Heart left ventricle (tissue), 16 donors: ENCODE measurements at regions not wholly inside any gene's neighbourhood (a gene's known extent, or its start where the extent isn't known, plus 50 kb on each side); places are given as distances from the start of the nearest gene placed in this dataset.
A peak's percentile ranks its signal among the peaks of the same experiment; 100 is the strongest.

Source experiments
- ATAC-seq, 4 donors: fragments of 200-7000 bp; cut with Tn5 transposase; one replicate each; pipeline ENCODE4 v1.9.1; 2020 to 2022; ENCODE audit warnings: moderate library complexity in 4 of 4, mild to moderate bottlenecking in 3 of 4, moderate number of reproducible peaks in 1 of 4
- DNase-seq, 5 donors: peaks; one replicate each; pipeline ENCODE4 v3.0.0-alpha.2; 2020
- H3K27ac ChIP-seq, 12 donors: fragments of 200-600 bp; sonication (generic) in 4 of 12; one replicate each; pipeline versions ENCODE4 v1.5.0 to v1.8.0; 2016 to 2022; ENCODE audit warnings: mild to moderate bottlenecking in 2 of 12
- H3K27me3 ChIP-seq, 9 donors: fragments of 200-600 bp; sonication (generic) in 2 of 9; one replicate each; pipeline versions ENCODE4 v1.5.1 to v1.8.0; 2016 to 2022; ENCODE audit warnings: mild to moderate bottlenecking in 3 of 9
- H3K36me3 ChIP-seq, 9 donors: fragments of 200-600 bp; sonication (generic) in 2 of 9; one replicate each; pipeline versions ENCODE4 v1.5.0 to v1.8.0; 2018 to 2022; ENCODE audit warnings: mild to moderate bottlenecking in 2 of 9
- H3K4me1 ChIP-seq, 12 donors: fragments of 200-600 bp; sonication (generic) in 4 of 12; one replicate each; pipeline versions ENCODE4 v1.5.0 to v1.8.0; 2016 to 2022; ENCODE audit warnings: mild to moderate bottlenecking in 3 of 12
- H3K4me3 ChIP-seq, 12 donors: fragments of 200-600 bp; sonication (generic) in 4 of 12; one replicate each; pipeline versions ENCODE4 v1.5.0 to v1.8.0; 2017 to 2022; ENCODE audit warnings: mild to moderate bottlenecking in 9 of 12, moderate library complexity in 4 of 12
- H3K9me3 ChIP-seq, 12 donors: fragments of 200-600 bp; sonication (generic) in 4 of 12; one replicate each; pipeline versions ENCODE4 v1.5.0 to v1.8.0; 2016 to 2022; ENCODE audit warnings: mild to moderate bottlenecking in 1 of 12
- POLR2A ChIP-seq, 2 donors: fragments of 450-650 bp; IDR thresholded peaks; one replicate each; pipeline ENCODE4 v1.6.1; 2017; ENCODE audit warnings: antibody characterized with exemption in 2 of 2, mild to moderate bottlenecking in 2 of 2, moderate library complexity in 2 of 2
- WGBS, 4 donors: extraction: QIAGEN DNeasy Blood & Tissue Kit in 2 of 4; methylation state at CpG; one replicate each; pipeline versions ENCODE4 v1.1.5 to v1.1.7; 2013 to 2018; 5-methylcytosine and 5-hydroxymethylcytosine counted together
- intact Hi-C, 10 donors: fragments of 100-400 bp; cut with DNase I; formaldehyde crosslinking; loops; one replicate each; pipeline versions ENCODE4 v1.11.1 to v1.14.2; 2022
- TF ChIP-seq, protein P1 (sequence below), 12 donors: fragments of 200-600 bp; sonication (generic) in 4 of 12; IDR thresholded peaks; one replicate each; pipeline versions ENCODE4 v1.5.0 to v1.8.0; 2018 to 2022; ENCODE audit warnings: antibody characterized with exemption in 12 of 12, mild to moderate bottlenecking in 5 of 12
- donor health status: ischemic (EF 13 %, LVEDD 7.1; RV severe dilation, severe dysfunction).
- donor health status: healthy with polysubstance abuse.
- donor health status: DM: no; HTN: yes; CAD: no.
- donor health status: DM: no; HTN: no; CAD: no.
- donor health status: ischemic (EF 25% LVEDD 6.9; RV normal size, moderate dysfunction).
- donor health status: ischemic (EF 25% LVEDD 5.7; RV mildly dilated, moderate dysfunction).
- donor health status: healthy.
- donor health status: DM: yes; HTN: yes; CAD: no.
- donor health status: ischemic (EF 35%, LVEDD 5.7; RV mildly dilated, moderate dysfunction).
- donor health status: nonischemic (EF 11% LVEDD 7.7; RV severe dilation, severe dysfunction).
- donor health status: DM: yes; HTN: yes; CAD: no.
- donor health status: PGD.
- donor health status: ischemic (EF 29% LVEDD 5.4; RV normal size, mild dysfunction).
- donor health status: nonischemic (EF 23%, LVEDD 6.1; RV moderate dilation, normal function).

DNA sequence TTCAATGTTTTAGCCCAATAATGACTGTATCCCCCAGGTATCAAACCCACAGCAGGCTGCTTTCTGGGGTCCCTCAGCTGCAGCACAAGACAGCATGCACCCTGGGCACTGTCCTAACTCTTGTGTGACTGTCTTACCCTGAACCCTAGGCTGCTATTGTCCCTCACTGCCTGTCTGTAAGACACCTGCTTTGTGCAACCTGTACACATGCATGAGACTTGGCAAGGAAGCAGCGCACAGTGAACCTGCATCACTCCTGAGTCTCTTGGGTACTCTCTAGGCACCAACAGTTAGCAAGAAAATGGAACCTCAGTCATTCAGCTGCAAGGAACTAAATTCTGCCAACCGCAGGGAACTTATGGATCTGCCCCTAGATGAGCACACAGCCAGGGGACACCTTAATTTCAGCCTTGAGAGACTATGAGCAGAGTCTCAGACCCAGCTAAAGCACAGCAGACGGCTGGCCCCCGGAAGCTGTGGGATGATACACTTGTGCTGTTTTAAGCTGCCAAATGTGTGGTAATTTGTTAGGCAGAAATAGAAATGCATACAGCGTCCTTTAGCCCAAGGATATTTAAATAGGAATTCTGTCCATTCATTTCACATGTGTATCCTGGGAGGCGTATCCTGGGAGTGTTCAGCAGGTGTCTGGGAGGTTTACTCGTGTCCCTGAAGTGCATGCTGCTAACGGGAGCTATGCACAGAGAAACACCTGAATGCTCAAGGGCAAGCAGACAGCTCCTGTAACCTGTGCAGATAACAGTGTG is 223.8 kb downstream of the KLF13 start:
- peaks cover 0 to 12% (median 9%) of the 10 kb centered on the region in 12 donors for H3K4me1 ChIP-seq
- no peak for TF ChIP-seq POLR2A (IDR thresholded peaks at IDR 0.05)
- TF ChIP-seq, protein P1, sequence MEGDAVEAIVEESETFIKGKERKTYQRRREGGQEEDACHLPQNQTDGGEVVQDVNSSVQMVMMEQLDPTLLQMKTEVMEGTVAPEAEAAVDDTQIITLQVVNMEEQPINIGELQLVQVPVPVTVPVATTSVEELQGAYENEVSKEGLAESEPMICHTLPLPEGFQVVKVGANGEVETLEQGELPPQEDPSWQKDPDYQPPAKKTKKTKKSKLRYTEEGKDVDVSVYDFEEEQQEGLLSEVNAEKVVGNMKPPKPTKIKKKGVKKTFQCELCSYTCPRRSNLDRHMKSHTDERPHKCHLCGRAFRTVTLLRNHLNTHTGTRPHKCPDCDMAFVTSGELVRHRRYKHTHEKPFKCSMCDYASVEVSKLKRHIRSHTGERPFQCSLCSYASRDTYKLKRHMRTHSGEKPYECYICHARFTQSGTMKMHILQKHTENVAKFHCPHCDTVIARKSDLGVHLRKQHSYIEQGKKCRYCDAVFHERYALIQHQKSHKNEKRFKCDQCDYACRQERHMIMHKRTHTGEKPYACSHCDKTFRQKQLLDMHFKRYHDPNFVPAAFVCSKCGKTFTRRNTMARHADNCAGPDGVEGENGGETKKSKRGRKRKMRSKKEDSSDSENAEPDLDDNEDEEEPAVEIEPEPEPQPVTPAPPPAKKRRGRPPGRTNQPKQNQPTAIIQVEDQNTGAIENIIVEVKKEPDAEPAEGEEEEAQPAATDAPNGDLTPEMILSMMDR (IDR thresholded peaks at IDR 0.05): no peak
- DNase-seq: no peak
- 84 to 90% (median 85%) methylated on average over 8 of the region's 8 CpGs for WGBS, 4 donors
- H3K4me3 ChIP-seq: no peak overlapping the region
- intact Hi-C loops: no loop called here
- no peaks in the 10 kb centered on the region for H3K27me3 ChIP-seq
- ATAC-seq: no peak
- H3K27ac ChIP-seq: no peak overlapping the region
- H3K9me3 ChIP-seq: no peaks in the 10 kb centered on the region
- no peaks in the 10 kb centered on the region for H3K36me3 ChIP-seq

DNA sequence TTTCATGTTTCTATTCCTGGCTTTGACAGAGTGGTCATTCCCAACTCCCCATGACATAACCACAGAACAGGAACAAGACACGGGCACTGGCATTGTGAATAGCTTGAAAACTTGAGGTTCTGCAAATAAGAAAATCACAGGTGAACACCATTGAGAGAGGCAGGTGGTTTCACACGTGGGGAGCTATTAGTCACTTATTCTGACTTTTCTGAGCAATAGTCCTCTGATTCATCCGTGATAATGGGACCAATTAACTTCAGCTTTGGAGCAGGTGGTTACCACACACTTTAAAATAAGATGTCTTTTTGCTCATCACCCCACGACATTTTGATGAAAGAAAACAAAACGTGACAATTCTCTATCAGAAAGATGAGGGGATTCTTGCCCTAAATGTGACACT is 224.7 kb downstream of the KLF13 start:
- no peak overlapping the region for H3K4me3 ChIP-seq
- no peak overlapping the region for H3K27ac ChIP-seq
- DNase-seq: no peak
- TF ChIP-seq, protein P1 (IDR thresholded peaks at IDR 0.05): no peak
- TF ChIP-seq POLR2A (IDR thresholded peaks at IDR 0.05): no peak
- intact Hi-C loops: no loop called here
- ATAC-seq: no peak
- no peaks in the 10 kb centered on the region for H3K27me3 ChIP-seq
- no peaks in the 10 kb centered on the region for H3K9me3 ChIP-seq
- no peaks in the 10 kb centered on the region for H3K36me3 ChIP-seq
- H3K4me1 ChIP-seq: peaks cover 0 to 19% (median 11%) of the 10 kb centered on the region in 12 donors
- 83 to 91% (median 85%) methylated on average over 5 of the region's 5 CpGs for WGBS, 4 donors

DNA sequence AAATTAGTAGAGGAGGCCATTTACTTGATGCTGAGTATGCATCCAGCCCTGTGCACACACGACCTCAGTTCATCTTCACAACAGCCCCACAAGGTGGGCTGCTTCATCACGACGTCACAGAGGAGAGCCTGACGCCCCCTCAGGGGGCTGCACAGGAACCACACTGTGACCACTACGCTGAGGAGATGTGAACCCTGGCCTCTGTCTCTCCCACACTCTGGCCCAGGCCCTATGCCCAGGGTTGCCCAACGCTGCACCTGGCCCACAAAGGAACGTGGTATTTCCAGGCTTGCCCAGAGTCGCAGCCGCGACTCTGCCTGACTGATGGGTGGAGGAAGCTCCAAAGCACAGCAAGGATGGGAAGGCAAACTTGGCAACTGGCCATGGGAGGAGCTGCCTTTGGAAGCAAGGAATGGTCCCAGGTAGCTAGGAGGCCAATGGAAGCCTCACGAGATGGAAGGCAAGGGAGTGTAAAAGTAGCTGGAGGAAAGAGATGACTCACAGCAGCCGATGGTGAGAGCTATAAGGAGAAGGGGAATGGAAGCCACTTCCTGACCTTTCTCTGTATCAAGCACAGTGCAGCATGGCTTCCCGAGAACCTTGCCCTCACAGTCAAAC is 226.0 kb downstream of the KLF13 start:
- DNase-seq (no peak), ATAC-seq (no peak)
- Histone ChIP-seq H3K27ac (no peak overlapping the region), H3K4me3 (no peak overlapping the region), H3K9me3 (no peaks in the 10 kb centered on the region), H3K27me3 (no peaks in the 10 kb centered on the region), H3K4me1 (peaks cover 0 to 19% (median 11%) of the 10 kb centered on the region in 12 donors), H3K36me3 (no peaks in the 10 kb centered on the region)
- 85 to 90% (median 89%) methylated on average over 13 of the region's 13 CpGs for WGBS, 4 donors
- intact Hi-C loops: no loop called here
- TF ChIP-seq POLR2A (IDR thresholded peaks at IDR 0.05): no peak
- TF ChIP-seq, protein P1 (IDR thresholded peaks at IDR 0.05): no peak

DNA sequence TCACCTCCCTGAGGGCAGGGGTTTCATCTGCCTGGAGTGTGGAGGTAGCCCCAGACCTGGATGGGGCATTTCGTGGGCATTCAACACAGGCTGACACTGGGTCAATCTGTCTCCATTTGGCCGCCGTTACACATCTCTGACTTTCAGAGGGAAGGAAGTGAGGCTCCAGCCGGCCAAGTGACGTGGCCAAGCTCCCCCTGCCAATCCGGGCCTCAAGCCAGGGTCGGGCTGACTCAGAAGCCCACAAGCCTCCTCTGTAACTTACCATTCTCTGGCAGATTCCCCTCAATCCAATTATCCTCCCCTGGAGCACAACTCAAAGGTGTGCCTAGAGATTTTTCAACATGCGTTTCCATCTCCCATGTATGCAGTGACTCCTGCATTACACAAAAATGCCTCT is 227.6 kb downstream of the KLF13 start:
- peaks cover 0 to 2% (median 0%) of the 10 kb centered on the region in 9 donors for H3K36me3 ChIP-seq
- 34 to 54% (median 46%) methylated on average over 8 of the region's 8 CpGs for WGBS, 4 donors
- TF ChIP-seq, protein P1 (IDR thresholded peaks at IDR 0.05): no peak
- peak in 1 of 2 donors; percentile 12 for TF ChIP-seq POLR2A (IDR thresholded peaks at IDR 0.05)
- intact Hi-C loops: no loop called here
- peaks cover 0 to 19% (median 11%) of the 10 kb centered on the region in 12 donors for H3K4me1 ChIP-seq
- no peak overlapping the region for H3K4me3 ChIP-seq
- H3K27ac ChIP-seq: peak overlapping the region in 11 of 12 donors; percentile 47 to 75 (median 56)
- H3K9me3 ChIP-seq: no peaks in the 10 kb centered on the region
- no peaks in the 10 kb centered on the region for H3K27me3 ChIP-seq
- DNase-seq (peak; percentile 58 to 85 (median 65)), ATAC-seq (peak; percentile 40 to 89 (median 79))
